Spleen (tissue), 11 donors: ENCODE measurements at regions not wholly inside any gene's neighbourhood (a gene's known extent, or its start where the extent isn't known, plus 50 kb on each side); places are given as distances from the start of the nearest gene placed in this dataset.

Source experiments
- DNase-seq: peaks from one replicate; pipeline ENCODE4 v3.0.0-alpha.2; 2020
- H3K27ac ChIP-seq, 8 donors: fragments of 200-600 bp; sonication (generic) in 7 of 8; 1 replicate in 4 of 8; 2 replicates in 4 of 8; pipeline versions ENCODE4 v1.5.0 to v1.8.0; 2016 to 2021; ENCODE audit warnings: inconsistent platforms in 4 of 8, mild to moderate bottlenecking in 4 of 8, moderate library complexity in 1 of 8
- H3K27me3 ChIP-seq, 7 donors: fragments of 200-600 bp; sonication (generic) in 6 of 7; replicated peaks in 1 of 7; 1 replicate in 4 of 7; 2 replicates in 3 of 7; pipeline versions ENCODE4 v1.5.0 to v1.8.0; 2016 to 2021; ENCODE audit warnings: inconsistent platforms in 3 of 7, mild to moderate bottlenecking in 1 of 7
- H3K36me3 ChIP-seq, 6 donors: fragments of 200-600 bp; sonication (generic) in 5 of 6; 1 replicate in 4 of 6; 2 replicates in 2 of 6; pipeline versions ENCODE4 v1.5.0 to v1.8.0; 2016 to 2021; ENCODE audit warnings: inconsistent platforms in 2 of 6
- H3K4me1 ChIP-seq, 6 donors: fragments of 200-600 bp; sonication (generic) in 5 of 6; 1 replicate in 3 of 6; 2 replicates in 3 of 6; pipeline versions ENCODE4 v1.5.0 to v1.8.0; 2016 to 2021; ENCODE audit warnings: inconsistent platforms in 3 of 6
- H3K4me3 ChIP-seq, 8 donors: fragments of 200-600 bp; sonication (generic) in 7 of 8; 1 replicate in 4 of 8; 2 replicates in 4 of 8; pipeline versions ENCODE4 v1.5.0 to v1.8.0; 2016 to 2021; ENCODE audit warnings: inconsistent platforms in 4 of 8, mild to moderate bottlenecking in 4 of 8, moderate library complexity in 2 of 8
- H3K9me3 ChIP-seq, 8 donors: fragments of 200-600 bp; sonication (generic) in 7 of 8; 1 replicate in 4 of 8; 2 replicates in 4 of 8; pipeline versions ENCODE4 v1.5.0 to v1.8.0; 2016 to 2021; ENCODE audit warnings: inconsistent platforms in 4 of 8
- POLR2A ChIP-seq, 3 donors: fragments of 450-650 bp; IDR thresholded peaks; one replicate each; pipeline ENCODE4 v1.5.1; 2017; ENCODE audit warnings: antibody characterized with exemption in 3 of 3, mild to moderate bottlenecking in 1 of 3
- POLR2AphosphoS5 ChIP-seq, 3 donors: sonication (generic); formaldehyde crosslinking; IDR thresholded peaks; one replicate each; pipeline ENCODE4 v1.5.1; 2017; ENCODE audit warnings: antibody characterized with exemption in 3 of 3
- WGBS, 5 donors: extraction: QIAGEN DNeasy Blood & Tissue Kit in 3 of 5; methylation state at CpG; one replicate each; pipeline versions ENCODE4 v1.1.5 to v1.1.7; 2013 to 2018; 5-methylcytosine and 5-hydroxymethylcytosine counted together
- intact Hi-C: fragments of 100-400 bp; cut with DNase I; formaldehyde crosslinking; loops from one replicate; pipeline ENCODE4 v1.15.0; 2023; ENCODE audit warnings: low total_unique reads
- TF ChIP-seq, protein P1 (sequence below), 11 experiments: fragments of 200-600 bp in 7 of 11; fragments of 450-650 bp in 4 of 11; sonication (generic) in 4 of 11; IDR thresholded peaks in 8 of 11; conservative IDR thresholded peaks in 3 of 11; 1 replicate in 7 of 11; 2 replicates in 4 of 11; pipeline versions ENCODE4 v1.4.0 to v1.8.0; 2016 to 2021; ENCODE audit warnings: antibody characterized with exemption in 11 of 11, inconsistent platforms in 4 of 11, mild to moderate bottlenecking in 1 of 11
- donor health status: healthy with polysubstance abuse.
- donor health status: DM: no; HTN: no; CAD: no; lungs with moderate emphysema.
- donor health status: DM: no; HTN: no; CAD: no.
- donor health status: Bipolar disorder and iron deficiency.
- donor health status: healthy.
- donor health status: DM: no; HTN: no; CAD: no.
- donor health status: DM: yes; HTN: yes; CAD: no.

DNA sequence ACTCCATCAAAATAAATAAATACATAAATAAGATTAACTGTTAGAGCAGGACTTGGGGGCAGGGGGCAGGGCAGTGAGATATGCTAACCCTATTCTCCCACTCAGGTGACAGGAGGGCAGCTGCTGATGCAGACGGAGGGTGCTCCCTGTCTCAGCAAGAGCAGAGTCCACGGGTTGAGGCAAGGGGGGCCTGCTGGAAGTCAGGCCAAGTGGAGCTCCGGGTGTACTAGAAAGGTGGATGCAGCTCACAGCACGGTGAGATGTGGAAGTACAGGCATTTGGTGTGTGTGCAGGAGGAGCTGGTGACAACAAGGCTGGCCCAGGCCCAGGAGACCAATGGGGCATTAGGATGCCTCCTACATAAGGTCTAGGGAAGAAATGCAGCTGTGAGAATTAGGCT lies 467.3 kb upstream of the B3GAT1 start:
- TF ChIP-seq, protein P1, sequence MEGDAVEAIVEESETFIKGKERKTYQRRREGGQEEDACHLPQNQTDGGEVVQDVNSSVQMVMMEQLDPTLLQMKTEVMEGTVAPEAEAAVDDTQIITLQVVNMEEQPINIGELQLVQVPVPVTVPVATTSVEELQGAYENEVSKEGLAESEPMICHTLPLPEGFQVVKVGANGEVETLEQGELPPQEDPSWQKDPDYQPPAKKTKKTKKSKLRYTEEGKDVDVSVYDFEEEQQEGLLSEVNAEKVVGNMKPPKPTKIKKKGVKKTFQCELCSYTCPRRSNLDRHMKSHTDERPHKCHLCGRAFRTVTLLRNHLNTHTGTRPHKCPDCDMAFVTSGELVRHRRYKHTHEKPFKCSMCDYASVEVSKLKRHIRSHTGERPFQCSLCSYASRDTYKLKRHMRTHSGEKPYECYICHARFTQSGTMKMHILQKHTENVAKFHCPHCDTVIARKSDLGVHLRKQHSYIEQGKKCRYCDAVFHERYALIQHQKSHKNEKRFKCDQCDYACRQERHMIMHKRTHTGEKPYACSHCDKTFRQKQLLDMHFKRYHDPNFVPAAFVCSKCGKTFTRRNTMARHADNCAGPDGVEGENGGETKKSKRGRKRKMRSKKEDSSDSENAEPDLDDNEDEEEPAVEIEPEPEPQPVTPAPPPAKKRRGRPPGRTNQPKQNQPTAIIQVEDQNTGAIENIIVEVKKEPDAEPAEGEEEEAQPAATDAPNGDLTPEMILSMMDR (IDR thresholded peaks at IDR 0.05 in 8 of 11, conservative IDR thresholded peaks at IDR 0.05 in 3 of 11), result no peak
- TF ChIP-seq POLR2AphosphoS5 (IDR thresholded peaks at IDR 0.05), result no peak
- TF ChIP-seq POLR2A (IDR thresholded peaks at IDR 0.05), result no peak
- Histone ChIP-seq H3K27ac (no peak overlapping the region), H3K27me3 (peaks cover 0 to 41% (median 0%) of the 10 kb centered on the region in 7 donors), H3K4me3 (no peak overlapping the region), H3K4me1 (no peaks in the 10 kb centered on the region), H3K36me3 (no peaks in the 10 kb centered on the region), H3K9me3 (no peaks in the 10 kb centered on the region)
- WGBS, 5 donors, result 70 to 83% (median 72%) methylated on average over 4 of the region's 4 CpGs
- intact Hi-C loops, result no loop called here
- no peak for DNase-seq

DNA sequence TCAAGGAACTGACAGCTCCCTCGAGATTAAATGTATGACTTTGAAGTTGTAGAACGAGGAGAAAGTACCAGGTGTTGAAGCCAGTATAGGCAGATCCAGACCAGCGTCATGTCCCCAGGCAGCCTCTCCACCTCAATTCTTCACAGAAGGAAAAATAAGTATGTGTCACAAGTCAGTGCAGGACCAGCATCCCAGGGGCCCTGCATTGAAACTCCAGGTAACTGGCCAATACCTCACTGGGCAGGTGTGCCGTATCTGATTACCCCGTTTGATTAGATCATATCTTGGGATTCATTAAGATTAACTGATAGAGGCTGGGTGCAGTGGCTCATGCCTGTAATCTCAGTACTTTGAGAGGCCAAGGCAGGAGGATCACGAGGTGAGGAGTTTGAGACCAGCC lies 466.7 kb upstream of the B3GAT1 start:
- Histone ChIP-seq H3K4me3 (no peak overlapping the region), H3K27me3 (peaks cover 0 to 41% (median 0%) of the 10 kb centered on the region in 7 donors), H3K27ac (no peak overlapping the region), H3K9me3 (no peaks in the 10 kb centered on the region), H3K4me1 (no peaks in the 10 kb centered on the region), H3K36me3 (no peaks in the 10 kb centered on the region)
- intact Hi-C loops, result no loop called here
- TF ChIP-seq, protein P1 (IDR thresholded peaks at IDR 0.05 in 8 of 11, conservative IDR thresholded peaks at IDR 0.05 in 3 of 11), result no peak
- no peak for TF ChIP-seq POLR2AphosphoS5 (IDR thresholded peaks at IDR 0.05)
- no peak for TF ChIP-seq POLR2A (IDR thresholded peaks at IDR 0.05)
- WGBS, 5 donors, result 60 to 74% (median 72%) methylated on average over 6 of the region's 6 CpGs
- DNase-seq, result no peak

DNA sequence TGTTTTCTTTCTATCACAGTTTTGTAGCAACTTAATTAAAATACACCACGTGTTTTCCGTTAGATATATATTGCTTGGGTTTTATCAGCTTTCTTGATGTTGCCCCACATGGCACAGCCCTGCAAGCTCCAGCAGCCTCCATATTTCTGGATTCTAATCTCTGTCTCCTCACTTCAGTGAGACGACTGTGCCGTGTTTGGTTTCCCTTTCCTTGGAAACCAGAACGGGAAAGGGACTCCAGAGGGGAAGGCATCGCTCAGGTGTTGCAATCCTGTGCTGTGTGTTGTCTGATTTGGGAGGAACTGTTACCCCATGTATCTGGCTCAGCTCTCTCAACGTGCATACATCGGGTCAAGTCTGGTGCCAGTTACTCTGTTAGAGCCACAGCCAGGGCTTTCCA lies 464.2 kb upstream of the B3GAT1 start:
- Histone ChIP-seq H3K4me3 (no peak overlapping the region), H3K9me3 (no peaks in the 10 kb centered on the region), H3K36me3 (no peaks in the 10 kb centered on the region), H3K27ac (no peak overlapping the region), H3K27me3 (peaks cover 0 to 30% (median 0%) of the 10 kb centered on the region in 7 donors), H3K4me1 (no peaks in the 10 kb centered on the region)
- no peak for DNase-seq
- intact Hi-C loops, result no loop called here
- 82 to 86% (median 85%) methylated on average over 8 of the region's 8 CpGs for WGBS, 5 donors
- TF ChIP-seq, protein P1 (IDR thresholded peaks at IDR 0.05 in 8 of 11, conservative IDR thresholded peaks at IDR 0.05 in 3 of 11), result no peak
- no peak for TF ChIP-seq POLR2AphosphoS5 (IDR thresholded peaks at IDR 0.05)
- no peak for TF ChIP-seq POLR2A (IDR thresholded peaks at IDR 0.05)

DNA sequence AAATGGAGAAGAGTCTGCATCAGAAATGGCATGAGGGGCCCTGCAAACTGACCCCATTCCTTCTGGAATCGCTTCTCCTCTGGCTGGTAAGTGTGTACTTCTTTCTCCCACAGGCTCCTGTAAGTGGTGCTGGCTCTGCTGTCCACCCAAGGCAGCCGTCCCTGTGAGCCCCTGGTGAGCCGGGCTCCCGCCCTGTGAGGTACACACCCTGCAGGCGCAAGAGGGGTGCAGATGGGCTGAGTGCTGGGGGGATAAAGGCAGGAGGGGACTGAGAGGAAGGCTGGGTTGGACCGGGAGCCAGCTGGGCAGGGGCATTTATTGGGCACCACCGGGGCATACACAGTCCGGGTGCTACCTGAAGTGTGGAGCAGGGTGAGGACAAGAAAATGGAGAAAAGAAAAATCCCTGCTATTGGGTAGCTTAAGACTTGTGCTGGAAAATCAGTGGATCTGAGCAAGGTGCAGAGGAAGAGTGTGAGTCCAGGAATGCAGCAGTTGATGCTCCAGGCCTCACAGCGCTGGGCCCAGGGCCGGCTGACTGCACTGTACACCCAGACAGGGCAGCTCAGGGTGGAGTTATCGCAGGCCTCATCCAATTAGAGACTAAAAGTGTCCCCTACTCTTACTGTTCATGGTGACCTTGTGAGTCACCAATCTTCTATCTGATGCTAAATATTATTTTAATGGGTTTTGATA lies 455.1 kb upstream of the B3GAT1 start:
- TF ChIP-seq, protein P1 (IDR thresholded peaks at IDR 0.05 in 8 of 11, conservative IDR thresholded peaks at IDR 0.05 in 3 of 11), result no peak
- TF ChIP-seq POLR2A (IDR thresholded peaks at IDR 0.05) (no peak), POLR2AphosphoS5 (IDR thresholded peaks at IDR 0.05) (no peak)
- 87 to 93% (median 91%) methylated on average over 11 of the region's 11 CpGs for WGBS, 5 donors
- Histone ChIP-seq H3K4me3 (no peak overlapping the region), H3K27ac (no peak overlapping the region), H3K36me3 (no peaks in the 10 kb centered on the region), H3K4me1 (peaks cover 0 to 7% (median 1%) of the 10 kb centered on the region in 6 donors), H3K9me3 (no peaks in the 10 kb centered on the region), H3K27me3 (no peaks in the 10 kb centered on the region)
- no peak for DNase-seq
- intact Hi-C loops, result no loop called here
